ENCODE measurements at regions not wholly inside any gene's neighbourhood (a gene's known extent, or its start where the extent isn't known, plus 50 kb on each side); places are given as distances from the start of the nearest gene placed in this dataset.

- ATAC-seq (replicated peaks), result no peak
- no peak for DNase-seq
- Mint-ChIP-seq H3K27ac (no peak overlapping the region), H3K4me3 (no peak overlapping the region), H3K4me1 (ENCODE audit: low read depth in 2 of 2) (no peaks in the 10 kb centered on the region), H3K9me3 (peaks cover 0 to 2% of the 10 kb centered on the region in 2 donors), H3K27me3 (no peaks in the 10 kb centered on the region), H3K36me3 (ENCODE audit: insufficient read depth) (no peaks in the 10 kb centered on the region)
Measured at GRCh38 chr1:68326481-68326880, 94.2 kb upstream of the WLS start.

- Mint-ChIP-seq H3K4me1 (ENCODE audit: low read depth in 2 of 2) (no peaks in the 10 kb centered on the region), H3K27ac (no peak overlapping the region), H3K9me3 (peaks cover 0 to 2% of the 10 kb centered on the region in 2 donors), H3K36me3 (ENCODE audit: insufficient read depth) (no peaks in the 10 kb centered on the region), H3K27me3 (no peaks in the 10 kb centered on the region), H3K4me3 (no peak overlapping the region)
- ATAC-seq (replicated peaks) (no peak), DNase-seq (no peak)
Measured at GRCh38 chr1:68324316-68324715, 92.0 kb upstream of the WLS start.

- H3K9me3 Mint-ChIP-seq, result peaks cover 0 to 2% of the 10 kb centered on the region in 2 donors
- H3K4me3 Mint-ChIP-seq, result no peak overlapping the region
- ATAC-seq (replicated peaks), result no peak
- H3K27me3 Mint-ChIP-seq, result no peaks in the 10 kb centered on the region
- H3K36me3 Mint-ChIP-seq (ENCODE audit: insufficient read depth), result no peaks in the 10 kb centered on the region
- no peak for DNase-seq
- no peaks in the 10 kb centered on the region for H3K4me1 Mint-ChIP-seq (ENCODE audit: low read depth in 2 of 2)
- H3K27ac Mint-ChIP-seq, result no peak overlapping the region
Measured at GRCh38 chr1:68322837-68323687, 90.7 kb upstream of the WLS start.

- no peak for ATAC-seq (replicated peaks)
- H3K4me3 Mint-ChIP-seq, result no peak overlapping the region
- no peak overlapping the region for H3K27ac Mint-ChIP-seq
- DNase-seq, result no peak
- H3K36me3 Mint-ChIP-seq (ENCODE audit: insufficient read depth), result no peaks in the 10 kb centered on the region
- H3K27me3 Mint-ChIP-seq, result no peaks in the 10 kb centered on the region
- H3K4me1 Mint-ChIP-seq (ENCODE audit: low read depth in 2 of 2), result no peaks in the 10 kb centered on the region
- peaks cover 0 to 2% of the 10 kb centered on the region in 2 donors for H3K9me3 Mint-ChIP-seq
Measured at GRCh38 chr1:68322096-68322495, 89.8 kb upstream of the WLS start.

GRCh38 chr1:68321084-68321685 lies 88.9 kb upstream of the WLS start:
- H3K27ac Mint-ChIP-seq, result no peak overlapping the region
- H3K4me3 Mint-ChIP-seq, result no peak overlapping the region
- no peaks in the 10 kb centered on the region for H3K36me3 Mint-ChIP-seq (ENCODE audit: insufficient read depth)
- no peak for ATAC-seq (replicated peaks)
- no peak for DNase-seq
- peaks cover 0 to 2% of the 10 kb centered on the region in 2 donors for H3K9me3 Mint-ChIP-seq
- H3K27me3 Mint-ChIP-seq, result no peaks in the 10 kb centered on the region
- no peaks in the 10 kb centered on the region for H3K4me1 Mint-ChIP-seq (ENCODE audit: low read depth in 2 of 2)

- no peak overlapping the region for H3K4me3 Mint-ChIP-seq
- no peaks in the 10 kb centered on the region for H3K4me1 Mint-ChIP-seq (ENCODE audit: low read depth in 2 of 2)
- H3K27ac Mint-ChIP-seq, result no peak overlapping the region
- peaks cover 0 to 2% of the 10 kb centered on the region in 2 donors for H3K9me3 Mint-ChIP-seq
- DNase-seq, result no peak
- no peaks in the 10 kb centered on the region for H3K27me3 Mint-ChIP-seq
- H3K36me3 Mint-ChIP-seq (ENCODE audit: insufficient read depth), result no peaks in the 10 kb centered on the region
- ATAC-seq (replicated peaks), result no peak
Measured at GRCh38 chr1:68320349-68320748, 88.0 kb upstream of the WLS start.

GRCh38 chr1:68319907-68320306 lies 87.6 kb upstream of the WLS start:
- no peaks in the 10 kb centered on the region for H3K4me1 Mint-ChIP-seq (ENCODE audit: low read depth in 2 of 2)
- H3K36me3 Mint-ChIP-seq (ENCODE audit: insufficient read depth), result no peaks in the 10 kb centered on the region
- no peak for DNase-seq
- H3K27me3 Mint-ChIP-seq, result no peaks in the 10 kb centered on the region
- no peak for ATAC-seq (replicated peaks)
- H3K27ac Mint-ChIP-seq, result no peak overlapping the region
- H3K4me3 Mint-ChIP-seq, result no peak overlapping the region
- H3K9me3 Mint-ChIP-seq, result peaks cover 0 to 2% of the 10 kb centered on the region in 2 donors

GRCh38 chr1:68317543-68317942 lies 85.2 kb upstream of the WLS start:
- H3K4me1 Mint-ChIP-seq (ENCODE audit: low read depth in 2 of 2), result no peaks in the 10 kb centered on the region
- no peak for DNase-seq
- H3K27me3 Mint-ChIP-seq, result no peaks in the 10 kb centered on the region
- H3K9me3 Mint-ChIP-seq, result no peaks in the 10 kb centered on the region
- no peak for ATAC-seq (replicated peaks)
- H3K4me3 Mint-ChIP-seq, result no peak overlapping the region
- H3K36me3 Mint-ChIP-seq (ENCODE audit: insufficient read depth), result no peaks in the 10 kb centered on the region
- no peak overlapping the region for H3K27ac Mint-ChIP-seq

GRCh38 chr1:68314151-68314780 lies 81.9 kb upstream of the WLS start:
- H3K36me3 Mint-ChIP-seq (ENCODE audit: insufficient read depth), result no peaks in the 10 kb centered on the region
- H3K27ac Mint-ChIP-seq, result no peak overlapping the region
- ATAC-seq (replicated peaks) (no peak), DNase-seq (no peak)
- H3K4me1 Mint-ChIP-seq (ENCODE audit: low read depth in 2 of 2), result no peaks in the 10 kb centered on the region
- no peaks in the 10 kb centered on the region for H3K9me3 Mint-ChIP-seq
- no peaks in the 10 kb centered on the region for H3K27me3 Mint-ChIP-seq
- no peak overlapping the region for H3K4me3 Mint-ChIP-seq

- ATAC-seq (replicated peaks), result no peak
- Mint-ChIP-seq H3K4me3 (no peak overlapping the region), H3K36me3 (ENCODE audit: insufficient read depth) (no peaks in the 10 kb centered on the region), H3K27me3 (no peaks in the 10 kb centered on the region), H3K9me3 (no peaks in the 10 kb centered on the region), H3K27ac (no peak overlapping the region), H3K4me1 (ENCODE audit: low read depth in 2 of 2) (no peaks in the 10 kb centered on the region)
- no peak for DNase-seq
Measured at GRCh38 chr1:68313735-68314134, 81.4 kb upstream of the WLS start.

- Mint-ChIP-seq H3K27me3 (no peaks in the 10 kb centered on the region), H3K9me3 (peaks cover 0 to 3% of the 10 kb centered on the region in 2 donors), H3K4me3 (no peak overlapping the region), H3K4me1 (ENCODE audit: low read depth in 2 of 2) (no peaks in the 10 kb centered on the region), H3K27ac (no peak overlapping the region), H3K36me3 (ENCODE audit: insufficient read depth) (no peaks in the 10 kb centered on the region)
- ATAC-seq (replicated peaks) (no peak), DNase-seq (no peak)
Measured at GRCh38 chr1:68308034-68308433, 75.7 kb upstream of the WLS start.

- no peaks in the 10 kb centered on the region for H3K36me3 Mint-ChIP-seq (ENCODE audit: insufficient read depth)
- H3K4me3 Mint-ChIP-seq, result no peak overlapping the region
- peaks cover 0 to 7% of the 10 kb centered on the region in 2 donors for H3K9me3 Mint-ChIP-seq
Measured at GRCh38 chr1:68307378-68307787, 75.1 kb upstream of the WLS start.

GRCh38 chr1:68301471-68302001 lies 69.2 kb upstream of the WLS start:
- Mint-ChIP-seq H3K9me3 (peaks cover 0 to 10% of the 10 kb centered on the region in 2 donors), H3K27ac (no peak overlapping the region), H3K4me3 (no peak overlapping the region), H3K36me3 (ENCODE audit: insufficient read depth) (no peaks in the 10 kb centered on the region), H3K4me1 (ENCODE audit: low read depth in 2 of 2) (no peaks in the 10 kb centered on the region), H3K27me3 (no peaks in the 10 kb centered on the region)
- ATAC-seq (replicated peaks) (no peak), DNase-seq (no peak)

More at GRCh38 chr1:68307378-68307787, 75.1 kb upstream of the WLS start:
- ATAC-seq (replicated peaks), result no peak
- Mint-ChIP-seq H3K4me1 (ENCODE audit: low read depth in 2 of 2) (no peaks in the 10 kb centered on the region), H3K27ac (no peak overlapping the region), H3K27me3 (no peaks in the 10 kb centered on the region)
- DNase-seq, result no peak
